Right lobe of liver (tissue), 4 donors: ENCODE measurements at regions not wholly inside any gene's neighbourhood (a gene's known extent, or its start where the extent isn't known, plus 50 kb on each side); places are given as distances from the start of the nearest gene placed in this dataset.

Experiments
- POLR2A ChIP-seq: fragments of 450-650 bp; IDR thresholded peaks from one replicate; pipeline ENCODE4 v1.6.1; 2017; ENCODE audit warnings: antibody characterized with exemption, mild to moderate bottlenecking
- TF ChIP-seq, protein P1 (sequence below), 4 donors: fragments of 200-600 bp in 3 of 4; fragments of 450-650 bp in 1 of 4; IDR thresholded peaks; one replicate each; pipeline versions ENCODE4 v1.5.1 to v1.8.0; 2016 to 2022; ENCODE audit warnings: antibody characterized with exemption in 4 of 4, mild to moderate bottlenecking in 2 of 4
- donor health status: DM: no; HTN: no; CAD: no.
- donor health status: DM: no; HTN: no; CAD: no.
- donor health status: DM: no; HTN: yes; CAD: no.

DNA sequence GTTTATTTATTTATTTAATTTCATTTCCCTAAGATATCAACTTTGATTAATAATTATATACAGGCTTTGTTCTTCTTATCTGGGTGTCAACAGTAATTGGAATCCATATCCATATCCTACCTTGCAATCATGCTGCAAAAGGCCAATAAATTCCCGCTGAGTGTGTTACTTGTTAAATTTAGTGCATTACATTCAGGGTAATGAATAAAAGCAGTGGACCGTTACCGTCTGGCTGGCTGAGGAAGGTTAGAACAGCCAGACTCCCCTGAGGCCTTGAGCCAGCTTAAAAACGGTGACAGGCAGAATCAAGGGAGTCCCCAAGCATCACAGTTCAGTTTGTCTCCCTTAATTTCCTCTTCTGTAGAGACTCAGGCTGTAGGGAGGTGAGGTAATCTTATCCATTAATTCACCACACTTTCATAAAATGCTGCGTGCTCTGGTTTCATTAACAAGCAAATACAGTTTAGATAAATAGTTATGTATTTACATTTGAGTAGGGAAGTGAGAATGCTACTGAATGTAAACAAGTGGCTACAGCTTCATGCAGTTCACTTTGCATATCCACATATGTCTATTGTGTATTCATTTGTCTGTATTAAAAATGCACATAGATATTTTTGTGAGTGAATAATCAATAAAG, 888.2 kb upstream of the CXADR start:
- TF ChIP-seq, protein P1, sequence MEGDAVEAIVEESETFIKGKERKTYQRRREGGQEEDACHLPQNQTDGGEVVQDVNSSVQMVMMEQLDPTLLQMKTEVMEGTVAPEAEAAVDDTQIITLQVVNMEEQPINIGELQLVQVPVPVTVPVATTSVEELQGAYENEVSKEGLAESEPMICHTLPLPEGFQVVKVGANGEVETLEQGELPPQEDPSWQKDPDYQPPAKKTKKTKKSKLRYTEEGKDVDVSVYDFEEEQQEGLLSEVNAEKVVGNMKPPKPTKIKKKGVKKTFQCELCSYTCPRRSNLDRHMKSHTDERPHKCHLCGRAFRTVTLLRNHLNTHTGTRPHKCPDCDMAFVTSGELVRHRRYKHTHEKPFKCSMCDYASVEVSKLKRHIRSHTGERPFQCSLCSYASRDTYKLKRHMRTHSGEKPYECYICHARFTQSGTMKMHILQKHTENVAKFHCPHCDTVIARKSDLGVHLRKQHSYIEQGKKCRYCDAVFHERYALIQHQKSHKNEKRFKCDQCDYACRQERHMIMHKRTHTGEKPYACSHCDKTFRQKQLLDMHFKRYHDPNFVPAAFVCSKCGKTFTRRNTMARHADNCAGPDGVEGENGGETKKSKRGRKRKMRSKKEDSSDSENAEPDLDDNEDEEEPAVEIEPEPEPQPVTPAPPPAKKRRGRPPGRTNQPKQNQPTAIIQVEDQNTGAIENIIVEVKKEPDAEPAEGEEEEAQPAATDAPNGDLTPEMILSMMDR (IDR thresholded peaks at IDR 0.05), result no peak
- TF ChIP-seq POLR2A, result no peak
